Lower lobe of right lung (tissue), 2 donors: ENCODE measurements at regions not wholly inside any gene's neighbourhood (a gene's known extent, or its start where the extent isn't known, plus 50 kb on each side); places are given as distances from the start of the nearest gene placed in this dataset.

Experiments
- ATAC-seq, 2 donors: fragments of 200-7000 bp; cut with Tn5 transposase; one replicate each; pipeline ENCODE4 v1.9.1; 2020 to 2022; ENCODE audit warnings: mild to moderate bottlenecking in 2 of 2, moderate library complexity in 2 of 2
- DNase-seq: peaks from one replicate; pipeline ENCODE4 v3.0.0-alpha.2; 2020
- H3K27ac ChIP-seq: fragments of 200-600 bp; one replicate; pipeline ENCODE4 v1.8.0; 2022
- H3K27me3 ChIP-seq: fragments of 200-600 bp; one replicate; pipeline ENCODE4 v1.8.0; 2022; ENCODE audit warnings: low read depth
- H3K36me3 ChIP-seq: fragments of 200-600 bp; one replicate; pipeline ENCODE4 v1.8.0; 2022; ENCODE audit warnings: mild to moderate bottlenecking
- H3K4me1 ChIP-seq: fragments of 200-600 bp; one replicate; pipeline ENCODE4 v1.8.0; 2022
- H3K4me3 ChIP-seq: fragments of 200-600 bp; one replicate; pipeline ENCODE4 v1.8.0; 2022; ENCODE audit warnings: mild to moderate bottlenecking
- H3K9me3 ChIP-seq: fragments of 200-600 bp; one replicate; pipeline ENCODE4 v1.8.0; 2022
- CTCF ChIP-seq: fragments of 200-600 bp; IDR thresholded peaks from one replicate; pipeline ENCODE4 v1.8.0; 2022; ENCODE audit warnings: antibody characterized with exemption, mild to moderate bottlenecking
- intact Hi-C: fragments of 100-400 bp; cut with DNase I; formaldehyde crosslinking; loops from one replicate; pipeline ENCODE4 v1.11.0; 2022
- donor health status: DM: no; HTN: yes; CAD: no; lungs with severe emphysema.

GRCh38 chr2:7879483-7879835 lies 802.4 kb upstream of the ID2 start:
- H3K4me1 ChIP-seq = peaks cover 13% of the 10 kb centered on the region
- DNase-seq (no peak), ATAC-seq (peak in 1 of 2 donors; percentile 13)
- no peak overlapping the region for H3K27ac ChIP-seq
- no peak for TF ChIP-seq CTCF
- no peak overlapping the region for H3K4me3 ChIP-seq
- no peaks in the 10 kb centered on the region for H3K9me3 ChIP-seq
- intact Hi-C loops = no loop called here
- H3K27me3 ChIP-seq = no peaks in the 10 kb centered on the region
- H3K36me3 ChIP-seq = no peaks in the 10 kb centered on the region

DNA sequence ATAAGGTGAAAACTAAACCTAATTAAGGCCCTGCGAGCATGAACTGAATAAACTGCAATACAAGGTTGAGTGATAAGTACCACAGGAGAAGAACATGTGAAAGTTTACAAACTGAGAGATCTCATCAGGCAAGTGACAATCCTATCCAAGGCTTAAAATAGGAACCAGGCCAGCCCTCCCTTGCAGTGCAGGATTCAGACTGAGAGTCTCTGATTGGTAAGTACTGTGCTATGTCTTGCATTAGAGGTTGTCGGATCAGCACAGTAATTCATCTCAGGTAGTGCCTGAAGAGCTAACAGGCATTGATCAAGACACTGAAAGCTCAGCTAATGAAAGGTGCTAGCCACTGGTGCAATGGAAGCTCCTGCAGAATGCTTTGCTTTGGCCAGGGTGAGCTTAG lies 801.7 kb upstream of the ID2 start:
- Histone ChIP-seq H3K27me3 (no peaks in the 10 kb centered on the region), H3K4me1 (peaks cover 13% of the 10 kb centered on the region), H3K27ac (no peak overlapping the region), H3K9me3 (no peaks in the 10 kb centered on the region), H3K36me3 (no peaks in the 10 kb centered on the region), H3K4me3 (no peak overlapping the region)
- intact Hi-C loops = no loop called here
- DNase-seq (no peak), ATAC-seq (no peak)
- no peak for TF ChIP-seq CTCF

DNA sequence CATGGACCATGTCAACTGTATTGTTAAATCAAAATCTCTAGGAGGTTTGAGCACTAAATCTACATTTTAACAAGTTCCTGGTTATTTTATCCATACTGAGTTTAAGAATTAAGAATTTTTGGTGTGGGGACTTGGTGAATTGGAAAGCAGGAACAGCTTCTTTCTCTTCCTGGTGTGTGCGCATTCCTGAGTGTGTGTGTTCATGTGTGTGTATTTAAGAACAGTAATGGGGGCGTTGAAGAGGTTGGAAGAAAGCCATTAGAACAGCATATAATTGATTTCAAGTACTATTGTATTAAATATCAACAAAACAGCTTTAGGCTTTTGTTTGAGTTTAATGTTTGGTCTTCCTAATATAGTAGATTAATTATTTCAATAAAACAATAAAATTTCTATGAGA lies 801.3 kb upstream of the ID2 start:
- no peak overlapping the region for H3K4me3 ChIP-seq
- TF ChIP-seq CTCF = no peak
- H3K9me3 ChIP-seq = no peaks in the 10 kb centered on the region
- ATAC-seq (no peak), DNase-seq (no peak)
- H3K36me3 ChIP-seq = no peaks in the 10 kb centered on the region
- no peak overlapping the region for H3K27ac ChIP-seq
- peaks cover 13% of the 10 kb centered on the region for H3K4me1 ChIP-seq
- intact Hi-C loops = no loop called here
- no peaks in the 10 kb centered on the region for H3K27me3 ChIP-seq

DNA sequence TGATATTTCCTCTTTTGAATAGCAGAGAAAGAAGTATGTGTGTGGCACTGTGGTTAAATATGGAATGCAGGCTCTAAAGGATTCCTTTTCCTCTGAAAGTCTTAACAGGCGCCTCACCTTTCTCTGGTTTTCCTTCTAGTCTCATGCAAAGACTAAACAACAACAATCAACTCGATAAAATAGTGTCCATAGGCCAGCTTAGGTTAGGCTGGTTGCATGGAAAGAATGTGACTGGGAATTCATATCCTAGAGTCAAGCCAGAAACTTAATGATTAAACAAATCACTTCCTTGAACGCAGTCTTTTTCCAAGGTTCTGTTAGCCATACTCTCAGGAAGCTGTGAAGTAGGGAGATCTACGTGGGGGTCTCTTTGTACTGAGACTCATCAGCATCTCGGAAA lies 800.8 kb upstream of the ID2 start:
- no peak overlapping the region for H3K4me3 ChIP-seq

DNA sequence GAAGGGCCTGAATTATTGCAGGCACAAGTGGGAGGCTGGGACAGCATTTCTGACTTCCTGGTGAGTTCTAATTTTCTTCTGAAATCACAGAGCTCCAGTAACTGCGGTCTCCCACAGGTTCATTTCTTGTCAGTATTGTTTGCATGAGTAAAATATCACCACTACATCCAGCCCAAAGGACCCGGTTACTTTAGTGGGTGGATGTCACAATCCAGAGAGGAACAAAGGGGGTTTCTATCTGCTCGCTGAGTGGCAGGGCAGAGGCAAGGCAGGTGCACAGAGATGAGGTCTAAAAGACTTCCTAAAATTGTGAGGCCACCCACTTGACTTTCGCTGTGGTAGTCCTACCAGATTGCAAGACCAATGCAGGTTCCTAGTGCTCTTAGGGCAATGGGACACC lies 800.4 kb upstream of the ID2 start:
- Histone ChIP-seq H3K27ac (no peak overlapping the region), H3K9me3 (no peaks in the 10 kb centered on the region), H3K4me1 (peaks cover 13% of the 10 kb centered on the region), H3K27me3 (no peaks in the 10 kb centered on the region), H3K36me3 (no peaks in the 10 kb centered on the region), H3K4me3 (no peak overlapping the region)
- ATAC-seq = no peak
- intact Hi-C loops = no loop called here
- no peak for TF ChIP-seq CTCF
- no peak for DNase-seq

More for the DNA sequence above, 800.8 kb upstream of the ID2 start:
- no peaks in the 10 kb centered on the region for H3K27me3 ChIP-seq
- intact Hi-C loops = no loop called here
- H3K9me3 ChIP-seq = no peaks in the 10 kb centered on the region
- peaks cover 13% of the 10 kb centered on the region for H3K4me1 ChIP-seq
- H3K36me3 ChIP-seq = no peaks in the 10 kb centered on the region
- no peak overlapping the region for H3K27ac ChIP-seq
- no peak for DNase-seq
- no peak for ATAC-seq
- TF ChIP-seq CTCF = no peak

- H3K4me1 ChIP-seq = peaks cover 13% of the 10 kb centered on the region
- no peak for DNase-seq
- ATAC-seq = no peak
- no peak overlapping the region for H3K27ac ChIP-seq
- intact Hi-C loops = no loop called here
- H3K9me3 ChIP-seq = no peaks in the 10 kb centered on the region
- H3K27me3 ChIP-seq = no peaks in the 10 kb centered on the region
- no peaks in the 10 kb centered on the region for H3K36me3 ChIP-seq
- no peak for TF ChIP-seq CTCF
- no peak overlapping the region for H3K4me3 ChIP-seq
Measured at GRCh38 chr2:7882296-7882695, 799.6 kb upstream of the ID2 start.
